Ascending aorta (tissue), 2 donors: ENCODE measurements at regions not wholly inside any gene's neighbourhood (a gene's known extent, or its start where the extent isn't known, plus 50 kb on each side); places are given as distances from the start of the nearest gene placed in this dataset.

Experiments used
- DNase-seq, 2 donors: peaks; one replicate each; pipeline ENCODE4 v3.0.0-alpha.2; 2019; ENCODE audit warnings: low spot score in 2 of 2
- H3K27ac ChIP-seq, 2 donors: fragments of 200-600 bp; sonication (generic); one replicate each; pipeline ENCODE4 v1.5.1; 2016 to 2017; ENCODE audit warnings: mild to moderate bottlenecking in 1 of 2
- H3K27me3 ChIP-seq: fragments of 200-600 bp; sonication (generic); one replicate; pipeline ENCODE4 v1.5.1; 2017
- H3K36me3 ChIP-seq, 2 donors: fragments of 200-600 bp; sonication (generic); one replicate each; pipeline ENCODE4 v1.5.1; 2016
- H3K4me1 ChIP-seq, 2 donors: fragments of 200-600 bp; sonication (generic); one replicate each; pipeline ENCODE4 v1.5.1; 2016 to 2017; ENCODE audit warnings: mild to moderate bottlenecking in 1 of 2
- H3K4me3 ChIP-seq, 2 donors: fragments of 200-600 bp; sonication (generic); one replicate each; pipeline ENCODE4 v1.5.1; 2016 to 2017; ENCODE audit warnings: mild to moderate bottlenecking in 1 of 2
- H3K9me3 ChIP-seq, 2 donors: fragments of 200-600 bp; sonication (generic); one replicate each; pipeline ENCODE4 v1.5.1; 2016
- intact Hi-C: fragments of 100-400 bp; cut with DNase I; formaldehyde crosslinking; loops from one replicate; pipeline ENCODE4 v1.15.1; 2023
- TF ChIP-seq, protein P1 (sequence below), 3 experiments: fragments of 200-600 bp in 2 of 3; fragments of 450-650 bp in 1 of 3; sonication (generic) in 2 of 3; IDR thresholded peaks; one replicate each; pipeline ENCODE4 v1.5.1; 2016 to 2019; ENCODE audit warnings: antibody characterized with exemption in 3 of 3, mild to moderate bottlenecking in 1 of 3, moderate library complexity in 1 of 3

- H3K27me3 ChIP-seq, result no peaks in the 10 kb centered on the region
- no peak for DNase-seq
Observed at GRCh38 chr5:154573011-154573410, 95.0 kb upstream of the HAND1 start.

GRCh38 chr5:154571325-154572035, 93.5 kb upstream of the HAND1 start:
- Histone ChIP-seq H3K9me3 (no peaks in the 10 kb centered on the region), H3K27ac (no peak overlapping the region), H3K4me1 (no peaks in the 10 kb centered on the region), H3K27me3 (no peaks in the 10 kb centered on the region), H3K4me3 (no peak overlapping the region), H3K36me3 (no peaks in the 10 kb centered on the region)
- TF ChIP-seq, protein P1, sequence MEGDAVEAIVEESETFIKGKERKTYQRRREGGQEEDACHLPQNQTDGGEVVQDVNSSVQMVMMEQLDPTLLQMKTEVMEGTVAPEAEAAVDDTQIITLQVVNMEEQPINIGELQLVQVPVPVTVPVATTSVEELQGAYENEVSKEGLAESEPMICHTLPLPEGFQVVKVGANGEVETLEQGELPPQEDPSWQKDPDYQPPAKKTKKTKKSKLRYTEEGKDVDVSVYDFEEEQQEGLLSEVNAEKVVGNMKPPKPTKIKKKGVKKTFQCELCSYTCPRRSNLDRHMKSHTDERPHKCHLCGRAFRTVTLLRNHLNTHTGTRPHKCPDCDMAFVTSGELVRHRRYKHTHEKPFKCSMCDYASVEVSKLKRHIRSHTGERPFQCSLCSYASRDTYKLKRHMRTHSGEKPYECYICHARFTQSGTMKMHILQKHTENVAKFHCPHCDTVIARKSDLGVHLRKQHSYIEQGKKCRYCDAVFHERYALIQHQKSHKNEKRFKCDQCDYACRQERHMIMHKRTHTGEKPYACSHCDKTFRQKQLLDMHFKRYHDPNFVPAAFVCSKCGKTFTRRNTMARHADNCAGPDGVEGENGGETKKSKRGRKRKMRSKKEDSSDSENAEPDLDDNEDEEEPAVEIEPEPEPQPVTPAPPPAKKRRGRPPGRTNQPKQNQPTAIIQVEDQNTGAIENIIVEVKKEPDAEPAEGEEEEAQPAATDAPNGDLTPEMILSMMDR (IDR thresholded peaks at IDR 0.05), result no peak
- DNase-seq, result no peak
- intact Hi-C loops, result no loop called here

More at GRCh38 chr5:154573011-154573410, 95.0 kb upstream of the HAND1 start:
- Histone ChIP-seq H3K27ac (no peak overlapping the region), H3K36me3 (no peaks in the 10 kb centered on the region), H3K9me3 (no peaks in the 10 kb centered on the region), H3K4me3 (no peak overlapping the region), H3K4me1 (no peaks in the 10 kb centered on the region)
- TF ChIP-seq, protein P1 (IDR thresholded peaks at IDR 0.05), result no peak
- intact Hi-C loops, result no loop called here

GRCh38 chr5:154570572-154571324, 92.7 kb upstream of the HAND1 start:
- TF ChIP-seq, protein P1 (IDR thresholded peaks at IDR 0.05), result no peak
- H3K36me3 ChIP-seq, result no peaks in the 10 kb centered on the region
- H3K27ac ChIP-seq, result no peak overlapping the region
- H3K9me3 ChIP-seq, result no peaks in the 10 kb centered on the region
- intact Hi-C loops, result no loop called here
- H3K4me1 ChIP-seq, result no peaks in the 10 kb centered on the region
- no peaks in the 10 kb centered on the region for H3K27me3 ChIP-seq
- no peak for DNase-seq
- H3K4me3 ChIP-seq, result no peak overlapping the region

GRCh38 chr5:154568589-154568988, 90.6 kb upstream of the HAND1 start:
- intact Hi-C loops, result no loop called here
- no peaks in the 10 kb centered on the region for H3K27me3 ChIP-seq
- TF ChIP-seq, protein P1 (IDR thresholded peaks at IDR 0.05), result no peak
- no peaks in the 10 kb centered on the region for H3K9me3 ChIP-seq
- no peak overlapping the region for H3K27ac ChIP-seq
- no peak overlapping the region for H3K4me3 ChIP-seq
- no peak for DNase-seq
- H3K4me1 ChIP-seq, result no peaks in the 10 kb centered on the region
- H3K36me3 ChIP-seq, result no peaks in the 10 kb centered on the region

DNA sequence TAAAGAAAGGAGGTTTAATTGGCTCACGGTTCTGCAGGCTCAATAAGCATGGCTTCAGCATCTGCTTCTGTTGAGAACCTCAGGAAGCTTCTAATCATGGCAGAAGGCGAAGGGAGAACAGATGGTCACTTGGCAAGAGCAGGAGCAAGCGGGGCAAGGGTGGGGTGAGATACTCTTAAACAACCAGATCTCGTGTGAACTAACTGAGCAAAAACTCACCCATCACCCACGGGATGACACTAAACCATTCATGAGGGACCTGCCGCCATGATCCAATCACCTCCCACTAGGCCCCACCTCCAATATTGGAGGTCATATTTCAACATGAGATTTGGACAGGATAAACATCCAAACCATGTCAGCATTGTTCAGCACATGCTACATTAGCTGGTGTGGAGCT, 89.1 kb upstream of the HAND1 start:
- TF ChIP-seq, protein P1 (IDR thresholded peaks at IDR 0.05), result no peak
- H3K27ac ChIP-seq, result no peak overlapping the region
- no peaks in the 10 kb centered on the region for H3K4me1 ChIP-seq
- intact Hi-C loops, result no loop called here
- no peaks in the 10 kb centered on the region for H3K9me3 ChIP-seq
- no peaks in the 10 kb centered on the region for H3K36me3 ChIP-seq
- no peak overlapping the region for H3K4me3 ChIP-seq
- no peak for DNase-seq
- H3K27me3 ChIP-seq, result no peaks in the 10 kb centered on the region
